ENCODE measurements at regions not wholly inside any gene's neighbourhood (a gene's known extent, or its start where the extent isn't known, plus 50 kb on each side); places are given as distances from the start of the nearest gene placed in this dataset.

- Histone ChIP-seq H3K9me3 (no peaks in the 10 kb centered on the region), H3K4me3 (no peak overlapping the region), H3K27ac (no peak overlapping the region), H3K36me3 (no peaks in the 10 kb centered on the region), H3K4me1 (no peaks in the 10 kb centered on the region), H3K27me3 (no peaks in the 10 kb centered on the region)
- no peak for DNase-seq
- TF ChIP-seq POLR2A (IDR thresholded peaks at IDR 0.05) (no peak), CTCF (IDR thresholded peaks at IDR 0.05) (no peak)
- intact Hi-C loops (cut with DNase I; ENCODE audit: low total_unique reads), result no loop called here
Observed at GRCh38 chr12:106003297-106003696, 135.5 kb downstream of the NUAK1 start.

GRCh38 chr12:106004289-106004688 is 134.5 kb downstream of the NUAK1 start:
- no peak overlapping the region for H3K4me3 ChIP-seq
- no peaks in the 10 kb centered on the region for H3K9me3 ChIP-seq
- intact Hi-C loops (cut with DNase I; ENCODE audit: low total_unique reads), result no loop called here
- H3K36me3 ChIP-seq, result no peaks in the 10 kb centered on the region
- H3K27ac ChIP-seq, result no peak overlapping the region
- DNase-seq, result no peak
- no peaks in the 10 kb centered on the region for H3K4me1 ChIP-seq
- H3K27me3 ChIP-seq, result no peaks in the 10 kb centered on the region
- no peak for TF ChIP-seq POLR2A (IDR thresholded peaks at IDR 0.05)

GRCh38 chr12:106006382-106006781 is 132.4 kb downstream of the NUAK1 start:
- H3K9me3 ChIP-seq, result no peaks in the 10 kb centered on the region
- H3K36me3 ChIP-seq, result no peaks in the 10 kb centered on the region
- DNase-seq, result no peak
- H3K27me3 ChIP-seq, result no peaks in the 10 kb centered on the region
- TF ChIP-seq POLR2A (IDR thresholded peaks at IDR 0.05), result no peak
- no peak for TF ChIP-seq CTCF (IDR thresholded peaks at IDR 0.05)
- H3K27ac ChIP-seq, result no peak overlapping the region
- no peaks in the 10 kb centered on the region for H3K4me1 ChIP-seq
- no peak overlapping the region for H3K4me3 ChIP-seq
- intact Hi-C loops (cut with DNase I; ENCODE audit: low total_unique reads), result no loop called here

- no peak for TF ChIP-seq CTCF (IDR thresholded peaks at IDR 0.05)
- no peak for TF ChIP-seq POLR2A (IDR thresholded peaks at IDR 0.05)
- H3K36me3 ChIP-seq, result no peaks in the 10 kb centered on the region
- H3K4me3 ChIP-seq, result no peak overlapping the region
- H3K27ac ChIP-seq, result no peak overlapping the region
- no peaks in the 10 kb centered on the region for H3K27me3 ChIP-seq
- H3K4me1 ChIP-seq, result no peaks in the 10 kb centered on the region
- no peak for DNase-seq
- H3K9me3 ChIP-seq, result no peaks in the 10 kb centered on the region
- intact Hi-C loops (cut with DNase I; ENCODE audit: low total_unique reads), result no loop called here
Observed at GRCh38 chr12:106006940-106007339, 131.8 kb downstream of the NUAK1 start.

GRCh38 chr12:106010741-106011140 is 128.0 kb downstream of the NUAK1 start:
- Histone ChIP-seq H3K27me3 (no peaks in the 10 kb centered on the region), H3K36me3 (no peaks in the 10 kb centered on the region), H3K27ac (no peak overlapping the region), H3K4me1 (no peaks in the 10 kb centered on the region), H3K4me3 (no peak overlapping the region), H3K9me3 (no peaks in the 10 kb centered on the region)
- TF ChIP-seq POLR2A (IDR thresholded peaks at IDR 0.05) (no peak), CTCF (IDR thresholded peaks at IDR 0.05) (no peak)
- intact Hi-C loops (cut with DNase I; ENCODE audit: low total_unique reads), result no loop called here
- DNase-seq, result no peak

Measured in uterus (tissue), 3 donors.